ENCODE measurements at regions not wholly inside any gene's neighbourhood (a gene's known extent, or its start where the extent isn't known, plus 50 kb on each side); places are given as distances from the start of the nearest gene placed in this dataset.

DNA sequence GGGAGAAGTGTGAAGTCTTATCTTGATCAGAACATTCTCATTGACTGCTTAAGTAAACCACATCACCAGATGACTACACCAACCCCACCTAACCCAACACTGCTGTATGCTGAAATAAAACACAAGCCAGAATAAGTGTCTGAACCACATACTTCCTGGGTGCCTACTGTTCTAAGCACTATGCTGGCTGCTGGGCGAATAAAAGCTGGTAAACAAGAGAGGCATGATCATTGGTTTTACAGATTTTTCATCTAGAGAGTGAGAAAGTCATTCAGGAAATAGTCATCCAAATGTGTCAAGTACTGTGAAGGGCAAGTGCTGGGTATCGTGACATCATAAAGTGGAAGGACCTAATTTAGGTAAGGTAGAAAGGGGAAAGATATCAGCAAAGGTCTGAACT lies 199.0 kb upstream of the SOX9 start:
- Histone ChIP-seq H3K4me3 (ENCODE audit: low read depth, low read length) (no peak overlapping the region), H3K36me3 (ENCODE audit: insufficient read depth) (no peaks in the 10 kb centered on the region), H3K4me1 (ENCODE audit: insufficient read depth) (no peaks in the 10 kb centered on the region), H3K27ac (ENCODE audit: low read depth) (no peak overlapping the region)
- 83% methylated on average over 2 of the region's 2 CpGs for WGBS
- DNase-seq (ENCODE audit: extremely low spot score), result no peak

DNA sequence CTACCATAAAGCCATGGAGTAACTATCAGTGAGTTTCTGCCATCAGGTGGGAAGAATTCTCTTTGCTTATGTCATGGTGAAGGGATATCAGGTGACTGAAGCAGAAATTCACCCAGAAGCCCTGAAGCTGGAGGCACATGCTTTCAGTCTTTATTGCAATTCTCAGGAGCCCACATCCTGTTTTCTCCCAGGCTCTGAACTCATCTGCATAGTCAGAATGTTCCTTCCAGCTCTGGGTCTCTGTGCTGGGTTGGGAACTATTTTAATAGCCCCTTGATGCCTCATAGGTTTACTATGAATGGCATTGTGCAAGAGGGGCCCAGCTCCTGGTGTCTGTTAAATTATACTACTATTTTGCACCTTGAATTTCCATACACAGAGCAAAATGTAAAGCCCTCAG lies 198.4 kb upstream of the SOX9 start:
- H3K36me3 ChIP-seq (ENCODE audit: insufficient read depth), result no peaks in the 10 kb centered on the region
- no peak for DNase-seq (ENCODE audit: extremely low spot score)
- H3K27ac ChIP-seq (ENCODE audit: low read depth), result no peak overlapping the region
- no peak overlapping the region for H3K4me3 ChIP-seq (ENCODE audit: low read depth, low read length)
- H3K4me1 ChIP-seq (ENCODE audit: insufficient read depth), result no peaks in the 10 kb centered on the region

DNA sequence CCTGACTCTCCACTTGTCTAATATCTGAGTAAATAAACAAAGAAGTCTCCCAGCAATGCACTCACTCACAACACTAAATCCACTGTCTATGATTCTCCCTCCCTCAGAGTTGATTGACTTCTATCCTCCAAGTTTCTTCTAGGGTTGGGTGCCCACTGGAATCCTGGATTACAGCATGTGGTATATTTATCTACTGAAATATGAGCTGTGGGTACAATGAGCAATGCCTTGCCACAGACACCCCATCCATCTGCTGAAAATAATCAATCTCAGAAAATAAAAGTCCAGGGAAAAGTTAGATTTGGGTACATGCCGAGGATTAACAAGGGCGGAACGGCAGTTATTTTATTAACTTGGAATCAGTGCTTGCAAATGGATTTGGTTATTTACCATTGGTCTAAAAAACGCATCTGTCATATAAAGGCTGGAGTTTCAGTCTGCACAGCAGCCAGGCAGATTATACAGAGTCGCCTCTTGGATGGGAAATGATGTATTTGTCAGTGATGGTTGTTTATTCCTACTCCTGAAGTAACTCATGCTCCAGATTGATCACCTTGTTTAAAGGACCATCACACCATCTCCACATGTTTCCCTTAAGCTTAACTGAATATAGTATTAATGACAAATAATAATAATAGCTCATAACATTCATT lies 193.9 kb upstream of the SOX9 start:
- H3K4me1 ChIP-seq (ENCODE audit: insufficient read depth), result no peaks in the 10 kb centered on the region
- DNase-seq (ENCODE audit: extremely low spot score), result no peak
- no peaks in the 10 kb centered on the region for H3K36me3 ChIP-seq (ENCODE audit: insufficient read depth)
- H3K4me3 ChIP-seq (ENCODE audit: low read depth, low read length), result no peak overlapping the region
- WGBS, result 61% methylated on average over 5 of the region's 5 CpGs
- H3K27ac ChIP-seq (ENCODE audit: low read depth), result no peak overlapping the region

DNA sequence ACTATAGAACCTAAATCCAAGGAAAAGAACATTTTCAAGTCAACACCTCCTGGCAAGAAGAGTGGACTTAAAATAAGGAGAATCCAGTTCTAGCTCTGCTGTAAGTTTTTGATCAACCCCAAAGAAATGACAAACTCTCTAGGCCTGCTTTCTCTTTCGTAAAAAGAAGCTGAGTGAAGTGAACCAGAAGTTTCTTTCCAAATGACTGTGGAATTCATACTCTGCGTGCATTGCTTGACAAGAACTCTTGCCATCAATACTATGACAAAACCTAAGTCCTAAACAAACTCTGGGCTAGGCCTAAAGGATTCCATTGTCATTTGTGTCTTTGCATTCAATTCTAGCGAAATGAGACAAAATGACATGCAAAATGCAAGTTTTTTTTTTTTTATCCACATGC lies 187.5 kb upstream of the SOX9 start:
- H3K27ac ChIP-seq (ENCODE audit: low read depth), result no peak overlapping the region
- no peaks in the 10 kb centered on the region for H3K36me3 ChIP-seq (ENCODE audit: insufficient read depth)
- DNase-seq (ENCODE audit: extremely low spot score), result no peak
- 79% methylated on average over 3 of the region's 3 CpGs for WGBS
- no peaks in the 10 kb centered on the region for H3K4me1 ChIP-seq (ENCODE audit: insufficient read depth)
- H3K4me3 ChIP-seq (ENCODE audit: low read depth, low read length), result no peak overlapping the region

DNA sequence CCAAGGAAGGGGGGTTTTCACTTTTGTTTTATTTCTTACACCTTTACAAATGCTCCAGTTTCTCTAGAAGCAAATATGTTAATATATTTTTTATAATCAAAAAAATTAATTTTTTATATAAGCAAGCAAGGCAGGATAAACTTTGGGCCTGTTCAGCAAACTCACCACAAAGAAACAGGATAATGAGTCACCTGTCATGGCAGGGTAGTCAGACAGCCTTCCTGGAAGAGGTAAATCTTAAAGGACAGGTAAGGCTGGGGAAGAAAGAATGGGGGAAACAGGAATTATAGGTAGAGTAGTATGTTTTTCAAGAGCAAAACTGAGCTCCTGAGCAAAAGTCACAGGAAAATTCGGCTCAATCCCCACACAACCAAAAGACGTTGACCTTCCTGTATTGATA lies 186.3 kb upstream of the SOX9 start:
- WGBS, result 90% methylated on average over 2 of the region's 2 CpGs
- DNase-seq (ENCODE audit: extremely low spot score), result no peak

DNA sequence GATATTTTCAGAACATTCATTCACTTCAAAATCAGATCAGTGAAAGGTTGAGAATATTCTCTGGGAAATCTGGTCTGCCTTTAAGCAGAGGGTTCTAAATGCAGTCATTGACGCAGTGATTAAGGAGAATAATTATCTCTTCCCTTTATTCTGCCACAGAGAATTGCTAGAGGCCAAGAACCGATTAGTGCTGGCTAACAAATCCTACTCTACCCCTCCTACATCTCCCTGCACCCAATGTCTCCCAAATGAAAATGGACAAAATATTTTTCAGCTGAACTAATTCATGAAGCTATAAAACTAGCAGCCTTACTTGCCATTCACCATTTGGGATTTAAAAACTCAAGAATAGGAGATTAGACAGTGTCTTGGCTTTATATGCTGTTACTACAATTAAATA lies 185.5 kb upstream of the SOX9 start:
- 58% methylated on average over 2 of the region's 2 CpGs for WGBS
- Histone ChIP-seq H3K4me1 (ENCODE audit: insufficient read depth) (no peaks in the 10 kb centered on the region), H3K36me3 (ENCODE audit: insufficient read depth) (no peaks in the 10 kb centered on the region), H3K27ac (ENCODE audit: low read depth) (no peak overlapping the region), H3K4me3 (ENCODE audit: low read depth, low read length) (no peak overlapping the region)
- no peak for DNase-seq (ENCODE audit: extremely low spot score)

More for the DNA sequence above, 186.3 kb upstream of the SOX9 start:
- H3K4me1 ChIP-seq (ENCODE audit: insufficient read depth), result no peaks in the 10 kb centered on the region
- H3K4me3 ChIP-seq (ENCODE audit: low read depth, low read length), result no peak overlapping the region
- H3K36me3 ChIP-seq (ENCODE audit: insufficient read depth), result no peaks in the 10 kb centered on the region
- no peak overlapping the region for H3K27ac ChIP-seq (ENCODE audit: low read depth)

DNA sequence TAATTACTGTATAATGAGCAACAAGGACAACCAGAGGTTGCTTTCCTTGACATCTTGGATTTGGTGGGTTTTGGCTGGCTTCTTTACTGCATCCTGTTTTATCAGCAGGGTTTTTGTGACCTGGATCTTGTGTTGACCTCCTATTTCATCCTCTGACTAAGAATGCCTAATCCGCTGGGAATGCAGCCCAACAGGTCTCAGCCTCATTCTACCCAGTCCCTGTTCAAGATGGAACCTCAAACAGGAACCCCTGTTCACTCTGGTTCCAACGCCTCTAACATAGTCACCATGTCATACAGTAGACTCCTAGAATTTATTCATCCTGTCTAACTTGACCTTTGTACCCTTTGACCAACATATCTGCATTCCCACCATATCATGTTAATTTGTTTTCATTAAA lies 183.8 kb upstream of the SOX9 start:
- 83% methylated on average over 2 of the region's 2 CpGs for WGBS
- Histone ChIP-seq H3K27ac (ENCODE audit: low read depth) (no peak overlapping the region), H3K36me3 (ENCODE audit: insufficient read depth) (no peaks in the 10 kb centered on the region), H3K4me3 (ENCODE audit: low read depth, low read length) (no peak overlapping the region), H3K4me1 (ENCODE audit: insufficient read depth) (no peaks in the 10 kb centered on the region)
- DNase-seq (ENCODE audit: extremely low spot score), result no peak

DNA sequence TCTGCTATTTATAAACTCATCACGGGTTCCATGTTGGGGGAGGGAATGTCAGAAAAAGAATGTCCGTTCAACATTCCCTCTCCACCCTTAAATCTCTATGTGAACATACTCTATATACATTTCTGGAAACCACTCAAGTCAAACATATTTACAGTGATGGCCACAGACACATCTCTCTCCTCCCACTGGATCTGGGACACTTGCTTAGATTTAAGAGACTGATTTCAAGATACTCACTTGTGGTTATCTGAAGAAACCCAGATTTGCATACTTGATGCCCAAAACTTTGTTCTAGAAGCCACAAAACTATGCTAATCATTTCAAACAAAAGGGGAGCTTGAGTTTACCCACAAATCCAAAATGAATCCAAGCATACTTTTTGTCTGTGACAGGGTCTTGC lies 182.9 kb upstream of the SOX9 start:
- H3K27ac ChIP-seq (ENCODE audit: low read depth), result no peak overlapping the region
- no peak for DNase-seq (ENCODE audit: extremely low spot score)
- WGBS, result 49% methylated on average over 2 of the region's 2 CpGs
- H3K4me1 ChIP-seq (ENCODE audit: insufficient read depth), result no peaks in the 10 kb centered on the region
- H3K36me3 ChIP-seq (ENCODE audit: insufficient read depth), result no peaks in the 10 kb centered on the region
- no peak overlapping the region for H3K4me3 ChIP-seq (ENCODE audit: low read depth, low read length)

DNA sequence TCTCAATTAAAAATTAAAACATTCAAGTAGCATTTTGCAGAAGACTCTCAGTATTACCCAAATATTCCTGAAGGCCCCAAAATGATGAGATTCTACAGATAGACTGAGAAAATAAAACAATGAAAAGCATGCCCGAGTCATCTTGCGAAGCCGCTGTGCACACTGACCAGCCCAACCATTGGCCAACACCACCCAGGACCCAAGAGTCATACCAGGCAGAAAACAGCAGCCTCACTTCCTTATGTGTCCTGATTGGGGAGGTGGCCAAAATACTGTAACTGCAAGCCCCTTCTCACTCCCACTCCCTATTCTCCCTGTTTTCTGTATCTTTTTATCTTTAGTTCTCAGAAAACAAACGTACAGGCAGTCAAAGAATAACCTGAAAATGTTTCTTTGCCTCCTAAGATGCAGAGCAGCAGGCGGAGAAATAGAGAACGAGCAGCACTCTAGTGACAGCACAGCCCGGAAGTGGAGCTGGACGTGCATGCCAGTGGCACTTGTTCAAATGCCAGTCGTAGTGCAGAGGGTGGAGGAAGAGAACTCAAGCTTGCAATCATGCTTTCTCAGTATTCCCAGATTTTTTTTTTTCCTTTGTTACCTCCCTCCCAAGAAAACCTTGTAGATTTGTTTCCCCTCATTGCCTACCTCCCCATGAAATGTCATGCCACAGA lies 182.3 kb upstream of the SOX9 start:
- WGBS, result 70% methylated on average over 9 of the region's 9 CpGs
- no peaks in the 10 kb centered on the region for H3K36me3 ChIP-seq (ENCODE audit: insufficient read depth)
- H3K27ac ChIP-seq (ENCODE audit: low read depth), result no peak overlapping the region
- no peak overlapping the region for H3K4me3 ChIP-seq (ENCODE audit: low read depth, low read length)
- no peak for DNase-seq (ENCODE audit: extremely low spot score)
- H3K4me1 ChIP-seq (ENCODE audit: insufficient read depth), result no peaks in the 10 kb centered on the region

DNA sequence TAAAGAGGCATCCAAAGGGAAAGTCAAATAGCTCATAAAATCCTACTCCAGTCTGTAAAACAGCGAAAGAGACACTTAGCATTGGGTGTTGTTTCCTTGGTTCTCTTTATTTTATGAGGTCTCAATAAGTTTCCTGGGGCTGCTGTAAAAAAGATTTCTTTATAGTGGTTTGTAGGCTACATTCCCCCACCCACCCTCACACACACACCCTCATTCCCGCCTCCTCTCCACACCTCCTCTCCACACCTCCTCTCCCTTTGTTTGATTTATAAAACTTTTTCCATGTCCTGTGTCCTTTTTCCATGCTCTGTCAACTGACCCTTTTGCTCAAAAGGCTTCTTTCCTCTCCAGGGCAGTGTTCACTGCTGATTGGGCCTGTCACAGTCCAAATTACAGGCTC lies 178.9 kb upstream of the SOX9 start:
- DNase-seq (ENCODE audit: extremely low spot score), result no peak
- WGBS, result 54% methylated on average over 2 of the region's 2 CpGs
- Histone ChIP-seq H3K27ac (ENCODE audit: low read depth) (no peak overlapping the region), H3K4me1 (ENCODE audit: insufficient read depth) (no peaks in the 10 kb centered on the region), H3K36me3 (ENCODE audit: insufficient read depth) (no peaks in the 10 kb centered on the region), H3K4me3 (ENCODE audit: low read depth, low read length) (no peak overlapping the region)

DNA sequence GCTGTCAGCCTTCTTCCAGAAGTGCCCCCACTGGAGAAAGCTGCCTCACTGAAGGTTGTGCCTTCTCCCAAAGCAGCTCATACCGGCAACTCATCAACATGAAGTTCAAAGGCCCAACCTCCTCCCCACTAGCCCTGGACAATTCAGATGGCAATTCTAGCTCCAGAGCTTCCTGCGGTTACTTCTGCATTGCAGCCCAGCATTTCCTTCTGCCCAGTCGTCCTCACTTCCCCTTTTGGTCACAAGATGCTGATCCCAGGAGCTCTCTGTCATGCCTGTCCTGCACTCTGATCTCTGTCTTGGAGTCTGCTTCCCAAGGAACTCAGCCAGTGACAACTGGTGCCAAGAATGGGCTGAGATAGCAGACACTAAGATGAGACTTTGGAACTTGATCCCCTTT lies 178.2 kb upstream of the SOX9 start:
- Histone ChIP-seq H3K4me3 (ENCODE audit: low read depth, low read length) (no peak overlapping the region), H3K36me3 (ENCODE audit: insufficient read depth) (no peaks in the 10 kb centered on the region), H3K4me1 (ENCODE audit: insufficient read depth) (no peaks in the 10 kb centered on the region), H3K27ac (ENCODE audit: low read depth) (no peak overlapping the region)
- DNase-seq (ENCODE audit: extremely low spot score), result no peak
- WGBS, result 18% methylated on average over 3 of the region's 3 CpGs

DNA sequence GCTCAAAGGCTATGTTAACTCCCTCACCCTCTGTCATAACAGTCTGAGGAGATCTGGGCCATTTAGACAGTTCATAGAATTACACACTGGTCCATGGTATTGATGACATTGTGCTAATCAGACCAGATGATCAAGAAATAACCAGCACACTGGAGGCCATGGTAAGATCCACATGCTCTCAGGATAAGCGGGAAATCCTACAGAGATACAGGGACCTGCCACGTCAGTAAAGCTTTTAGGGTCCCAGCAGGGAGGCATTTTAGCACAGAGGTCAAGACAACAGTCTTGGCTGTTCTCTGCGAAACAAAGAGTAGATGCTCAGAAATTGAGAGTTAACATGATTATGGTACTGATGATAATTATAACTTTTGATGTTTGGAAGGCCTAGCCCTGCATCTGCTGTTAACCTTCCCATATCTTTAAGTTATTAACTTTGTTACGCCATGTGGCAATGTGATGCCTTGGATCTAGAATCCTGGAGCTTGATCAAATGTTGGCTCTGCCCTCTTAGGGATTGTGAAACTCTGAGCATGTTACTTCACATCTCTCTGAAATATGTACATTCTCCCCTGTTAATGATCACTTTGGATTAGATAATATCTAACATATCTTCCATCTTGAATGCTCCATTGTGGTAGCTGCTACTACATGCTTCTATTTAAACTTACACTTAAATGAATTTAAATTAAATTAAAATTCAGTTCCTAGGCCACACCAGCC lies 172.0 kb upstream of the SOX9 start:
- 83% methylated on average over 4 of the region's 4 CpGs for WGBS
- Histone ChIP-seq H3K4me3 (ENCODE audit: low read depth, low read length) (no peak overlapping the region), H3K4me1 (ENCODE audit: insufficient read depth) (no peaks in the 10 kb centered on the region), H3K36me3 (ENCODE audit: insufficient read depth) (no peaks in the 10 kb centered on the region), H3K27ac (ENCODE audit: low read depth) (no peak overlapping the region)
- DNase-seq (ENCODE audit: extremely low spot score), result no peak

DNA sequence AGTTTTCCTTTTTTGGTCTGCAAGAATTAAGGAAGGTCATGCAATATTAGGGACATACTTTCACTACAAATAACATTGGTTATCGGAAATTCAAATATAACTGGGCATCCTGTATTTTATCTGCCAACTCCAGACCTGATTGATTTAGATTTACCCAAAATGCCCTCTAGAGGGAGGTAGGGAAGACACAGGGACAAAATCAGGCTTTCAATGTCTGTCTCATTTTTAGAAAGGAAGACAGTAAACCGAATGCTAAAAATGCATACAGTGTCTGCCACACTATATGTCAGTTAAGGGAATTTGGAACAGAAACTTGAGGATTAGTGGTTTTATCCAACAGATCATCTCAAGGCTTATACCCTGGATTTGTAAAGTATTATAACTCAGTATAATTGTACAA lies 161.7 kb upstream of the SOX9 start:
- 79% methylated on average over 2 of the region's 2 CpGs for WGBS
- H3K4me3 ChIP-seq (ENCODE audit: low read depth, low read length), result no peak overlapping the region
- H3K36me3 ChIP-seq (ENCODE audit: insufficient read depth), result no peaks in the 10 kb centered on the region

DNA sequence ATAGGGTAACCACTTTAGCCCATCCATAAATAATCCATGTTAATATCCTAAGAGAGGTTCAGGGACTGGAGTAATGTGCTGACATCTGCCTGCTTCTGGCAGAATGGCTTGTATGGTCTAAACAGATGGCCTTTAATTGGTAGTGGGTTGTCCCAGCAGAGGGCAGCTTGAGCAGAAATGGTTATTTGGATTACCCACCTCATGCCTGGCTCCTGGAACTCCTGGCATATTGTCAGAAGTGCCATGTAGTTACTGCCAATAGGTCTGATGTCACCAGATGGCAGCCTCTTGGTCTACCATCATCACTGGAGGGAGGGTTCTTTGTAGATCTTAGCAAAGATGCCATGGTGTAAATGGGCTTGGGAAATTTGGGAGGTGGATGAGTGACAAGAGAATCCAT lies 157.5 kb upstream of the SOX9 start:
- no peak overlapping the region for H3K27ac ChIP-seq (ENCODE audit: low read depth)
- DNase-seq (ENCODE audit: extremely low spot score), result no peak

More for the DNA sequence above, 161.7 kb upstream of the SOX9 start:
- no peak overlapping the region for H3K27ac ChIP-seq (ENCODE audit: low read depth)
- no peak for DNase-seq (ENCODE audit: extremely low spot score)
- H3K4me1 ChIP-seq (ENCODE audit: insufficient read depth), result no peaks in the 10 kb centered on the region

More for the DNA sequence above, 157.5 kb upstream of the SOX9 start:
- Histone ChIP-seq H3K4me1 (ENCODE audit: insufficient read depth) (no peaks in the 10 kb centered on the region), H3K36me3 (ENCODE audit: insufficient read depth) (no peaks in the 10 kb centered on the region), H3K4me3 (ENCODE audit: low read depth, low read length) (no peak overlapping the region)

All from urinary bladder (tissue), 3 donors.